OCI-LY1 (cell line): ENCODE measurements at regions not wholly inside any gene's neighbourhood (a gene's known extent, or its start where the extent isn't known, plus 50 kb on each side); places are given as distances from the start of the nearest gene placed in this dataset.

Experiments used
- H2AFZ ChIP-seq: fragments of 200-600 bp; sonication (generic), shearing (Covaris generic); 2 replicates; pipeline ENCODE4 v1.6.0; 2014; ENCODE audit warnings: antibody characterized with exemption, mild to moderate bottlenecking, low read length
- H3F3A ChIP-seq: fragments of 200-600 bp; sonication (generic), shearing (Covaris generic); 2 replicates; pipeline ENCODE4 v1.6.0; 2014; ENCODE audit warnings: mild to moderate bottlenecking, antibody characterized with exemption, low read length, moderate library complexity; ENCODE audit not compliant: insufficient read depth
- H3K27ac ChIP-seq: fragments of 200-600 bp; sonication (generic); 2 replicates; pipeline ENCODE4 v1.5.1; 2014; ENCODE audit warnings: low read length, mixed run types, mild to moderate bottlenecking, low read depth; ENCODE audit not compliant: poor library complexity, severe bottlenecking
- H3K27me3 ChIP-seq: fragments of 200-600 bp; sonication (generic); 2 replicates; pipeline ENCODE4 v1.6.0; 2014; ENCODE audit warnings: antibody characterized with exemption, mild to moderate bottlenecking, low read length, moderate library complexity; ENCODE audit not compliant: insufficient read depth
- H3K36me3 ChIP-seq: fragments of 200-600 bp; sonication (generic); 2 replicates; pipeline ENCODE4 v1.6.1; 2014; ENCODE audit warnings: mild to moderate bottlenecking, antibody characterized with exemption, low read length, moderate library complexity, mixed read lengths; ENCODE audit not compliant: insufficient read depth
- H3K4me1 ChIP-seq: fragments of 200-600 bp; sonication (generic); 2 replicates; pipeline ENCODE4 v1.5.1; 2014; ENCODE audit warnings: mild to moderate bottlenecking, low read length, moderate library complexity; ENCODE audit not compliant: insufficient read depth, severe bottlenecking
- H3K4me2 ChIP-seq: fragments of 200-600 bp; sonication (generic), shearing (Covaris generic); 2 replicates; pipeline ENCODE4 v1.6.1; 2014; ENCODE audit warnings: low read length
- H3K4me3 ChIP-seq: fragments of 200-600 bp; sonication (generic); 2 replicates; pipeline ENCODE4 v1.5.1; 2014; ENCODE audit warnings: low read length, low read depth, mild to moderate bottlenecking, mixed read lengths; ENCODE audit not compliant: poor library complexity, severe bottlenecking
- H3K79me2 ChIP-seq: fragments of 200-600 bp; shearing (Covaris generic); 2 replicates; pipeline ENCODE4 v1.6.1; 2016; ENCODE audit warnings: mixed run types, low read length, mixed read lengths; ENCODE audit not compliant: insufficient read depth
- H3K9ac ChIP-seq: fragments of 200-600 bp; sonication (generic), shearing (Covaris generic); 2 replicates; pipeline ENCODE4 v1.6.1; 2014; ENCODE audit warnings: mild to moderate bottlenecking, low read length, mixed read lengths
- H3K9me2 ChIP-seq: fragments of 200-600 bp; sonication (generic), shearing (Covaris generic); 2 replicates; pipeline ENCODE4 v1.6.1; 2014; ENCODE audit warnings: low read depth, mild to moderate bottlenecking, low read length, mixed read lengths
- H3K9me3 ChIP-seq: fragments of 200-600 bp; shearing (Covaris generic); 2 replicates; pipeline ENCODE4 v1.6.1; 2014; ENCODE audit warnings: low read length, mixed read lengths
- H4K20me1 ChIP-seq: fragments of 200-600 bp; sonication (generic), shearing (Covaris generic); 2 replicates; pipeline ENCODE4 v1.6.0; 2016; ENCODE audit warnings: mild to moderate bottlenecking, low read length; ENCODE audit not compliant: insufficient read depth
- CTCF ChIP-seq: fragments of 200-600 bp; sonication (generic), shearing (Covaris generic); IDR thresholded peaks from 2 replicates; pipeline ENCODE4 v1.5.1; 2017; ENCODE audit warnings: mild to moderate bottlenecking, antibody characterized with exemption, low read length, moderate library complexity, mixed read lengths
- EZH2 ChIP-seq: fragments of 200-600 bp; sonication (generic), shearing (Covaris generic); IDR thresholded peaks from 2 replicates; pipeline ENCODE4 v1.8.0; 2017; ENCODE audit warnings: borderline replicate concordance, mixed run types, mild to moderate bottlenecking, antibody characterized with exemption, low read length, moderate library complexity, mixed read lengths

- no peak overlapping the region for H3K4me3 ChIP-seq
Observed at GRCh38 chr2:21451403-21451802, 327.6 kb downstream of the TDRD15 start.

GRCh38 chr2:21452263-21452662 lies 328.5 kb downstream of the TDRD15 start:
- TF ChIP-seq CTCF: no peak
- no peak for TF ChIP-seq EZH2
- Histone ChIP-seq H3K27me3 (no peaks in the 10 kb centered on the region), H3K9ac (no peak overlapping the region), H3K79me2 (no peaks in the 10 kb centered on the region), H3K36me3 (no peaks in the 10 kb centered on the region), H4K20me1 (no peaks in the 10 kb centered on the region), H3K9me2 (no peaks in the 10 kb centered on the region), H3K4me1 (no peaks in the 10 kb centered on the region), H3K4me3 (no peak overlapping the region), H3K4me2 (no peak overlapping the region), H3F3A (no peaks in the 10 kb centered on the region), H3K9me3 (no peaks in the 10 kb centered on the region), H2AFZ (no peak overlapping the region), H3K27ac (no peak overlapping the region)

More at GRCh38 chr2:21451403-21451802, 327.6 kb downstream of the TDRD15 start:
- Histone ChIP-seq H3K27me3 (no peaks in the 10 kb centered on the region), H3K79me2 (no peaks in the 10 kb centered on the region), H3F3A (no peaks in the 10 kb centered on the region), H3K27ac (no peak overlapping the region), H3K4me2 (no peak overlapping the region), H3K9ac (no peak overlapping the region), H3K36me3 (no peaks in the 10 kb centered on the region), H2AFZ (no peak overlapping the region), H4K20me1 (no peaks in the 10 kb centered on the region), H3K9me2 (no peaks in the 10 kb centered on the region), H3K4me1 (no peaks in the 10 kb centered on the region), H3K9me3 (no peaks in the 10 kb centered on the region)
- TF ChIP-seq CTCF (no peak), EZH2 (no peak)

DNA sequence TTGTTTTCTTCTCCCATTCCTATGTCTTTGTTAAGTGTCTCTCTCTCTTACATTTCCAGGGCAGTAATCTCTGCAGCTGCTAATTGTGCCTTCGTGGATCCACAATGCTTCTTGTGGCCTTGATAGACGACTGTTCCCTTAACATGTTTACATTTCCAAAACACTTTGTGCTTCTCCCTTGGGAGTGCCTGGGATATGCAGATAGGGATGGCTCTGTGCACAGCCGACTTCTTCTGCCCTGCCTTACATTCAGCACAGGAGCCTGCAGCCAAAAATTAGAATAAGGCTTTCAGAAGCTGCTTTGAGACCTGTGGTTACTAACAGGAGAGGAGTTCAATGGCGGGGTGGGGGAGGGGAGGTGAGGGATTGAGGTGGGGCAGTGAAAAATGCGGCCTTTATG lies 328.9 kb downstream of the TDRD15 start:
- H3K36me3 ChIP-seq: no peaks in the 10 kb centered on the region
- H2AFZ ChIP-seq: no peak overlapping the region
- H3K27ac ChIP-seq: no peak overlapping the region
- no peaks in the 10 kb centered on the region for H3F3A ChIP-seq
- no peaks in the 10 kb centered on the region for H3K79me2 ChIP-seq
- no peak overlapping the region for H3K4me3 ChIP-seq
- H4K20me1 ChIP-seq: no peaks in the 10 kb centered on the region
- H3K4me1 ChIP-seq: no peaks in the 10 kb centered on the region
- TF ChIP-seq EZH2: no peak
- no peak for TF ChIP-seq CTCF
- H3K27me3 ChIP-seq: no peaks in the 10 kb centered on the region
- H3K4me2 ChIP-seq: no peak overlapping the region
- no peak overlapping the region for H3K9ac ChIP-seq
- no peaks in the 10 kb centered on the region for H3K9me3 ChIP-seq
- H3K9me2 ChIP-seq: no peaks in the 10 kb centered on the region
